PC-9 (cell line): ENCODE measurements at regions not wholly inside any gene's neighbourhood (a gene's known extent, or its start where the extent isn't known, plus 50 kb on each side); places are given as distances from the start of the nearest gene placed in this dataset.

Source experiments
- CTCF ChIP-seq: fragments of 200-600 bp; sonication (generic); conservative IDR thresholded peaks from 2 replicates; pipeline ENCODE4 v1.6.1; 2017; ENCODE audit warnings: mixed run types, antibody characterized with exemption, mild to moderate bottlenecking, moderate library complexity
- EZH2 ChIP-seq: fragments of 200-600 bp; sonication (generic); IDR thresholded peaks from 2 replicates; pipeline ENCODE4 v1.8.0; 2017; ENCODE audit warnings: antibody characterized with exemption, low read depth

- TF ChIP-seq CTCF (no peak), EZH2 (no peak)
These were observed 153.5 kb downstream of the KCNA5 start for GRCh38 chr12:5197131-5197530.
